ENCODE measurements at regions not wholly inside any gene's neighbourhood (a gene's known extent, or its start where the extent isn't known, plus 50 kb on each side); places are given as distances from the start of the nearest gene placed in this dataset.

DNA sequence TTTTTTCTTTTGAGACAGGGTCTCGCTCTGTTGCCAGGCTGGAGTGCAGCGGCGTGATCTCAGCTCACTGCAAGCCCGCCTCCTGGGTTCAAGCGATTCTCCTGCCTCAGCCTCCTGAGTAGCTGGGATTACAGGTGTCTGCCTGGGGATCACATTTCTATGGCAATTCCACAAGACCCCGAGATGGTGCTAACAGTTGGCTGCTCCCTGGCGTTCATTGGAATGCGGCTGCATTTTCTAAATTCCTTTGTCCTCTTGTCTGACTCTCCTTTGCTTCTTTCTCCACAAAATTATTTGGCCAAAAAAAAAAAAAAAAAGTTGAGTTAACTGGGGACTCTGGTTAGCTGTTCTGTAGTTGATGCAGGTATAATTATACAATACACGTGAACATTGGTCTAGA is 176.4 kb downstream of the ETS2 start:
- Histone ChIP-seq H2AFZ (ENCODE audit: low read depth, low read length) (no peak overlapping the region), H3K27ac (ENCODE audit: insufficient read depth, low read depth, low read length) (no peak overlapping the region), H3K4me2 (ENCODE audit: insufficient read depth, low read length) (no peak overlapping the region), H3K9me1 (replicated peaks; ENCODE audit: control insufficient read depth, extremely low read depth, insufficient read depth, low read length) (no peaks in the 10 kb centered on the region), H3K79me2 (ENCODE audit: control insufficient read depth, insufficient read depth, low read length) (no peaks in the 10 kb centered on the region), H3K9ac (replicated peaks; ENCODE audit: extremely low read depth, insufficient read depth, low read length) (no peak overlapping the region), H4K20me1 (replicated peaks; ENCODE audit: control insufficient read depth, extremely low read depth, insufficient read depth, low read length) (no peaks in the 10 kb centered on the region), H3K36me3 (ENCODE audit: control insufficient read depth in 2 of 2, extremely low read depth in 1 of 2, insufficient read depth in 2 of 2, low read length in 2 of 2) (no peaks in the 10 kb centered on the region), H3K27me3 (ENCODE audit: control insufficient read depth in 2 of 2, insufficient read depth in 2 of 2, low read length in 2 of 2) (no peaks in the 10 kb centered on the region), H3K9me3 (replicated peaks; ENCODE audit: control insufficient read depth, insufficient read depth, low read length) (no peaks in the 10 kb centered on the region), H3K4me1 (ENCODE audit: control insufficient read depth, extremely low read depth, insufficient read depth, low read length) (peaks cover 6% of the 10 kb centered on the region), H3K4me3 (replicated peaks in 1 of 3; ENCODE audit: insufficient read depth in 1 of 3, low read depth in 1 of 3, low read length in 3 of 3) (no peak overlapping the region)
- no peak for DNase-seq (ENCODE audit: low read depth, low spot score)
- POLR2A ChIA-PET, result interaction anchor here (0.7 kb wide), 2 partner anchors 12 to 22 kb away, joined by 3 to 4 read pairs; no protein-coding TSS in a partner anchor
- dilution Hi-C loops (cut with MboI; ENCODE audit: extremely low pct_ligation_motif_present, low sequenced_read_pairs), result no loop called here
- BruUV-seq (replicated peaks), result no TSS peak
- TF ChIP-seq POLR2A (IDR thresholded peaks at IDR 0.05; ENCODE audit: low read depth, low read length) (no peak), POLR2AphosphoS5 (IDR thresholded peaks at IDR 0.05; ENCODE audit: insufficient read depth, low read depth, low read length) (no peak), FOS (IDR thresholded peaks at IDR 0.05; ENCODE audit: borderline replicate concordance, insufficient read depth, low read length) (no peak)
- TF ChIP-seq, protein P1, sequence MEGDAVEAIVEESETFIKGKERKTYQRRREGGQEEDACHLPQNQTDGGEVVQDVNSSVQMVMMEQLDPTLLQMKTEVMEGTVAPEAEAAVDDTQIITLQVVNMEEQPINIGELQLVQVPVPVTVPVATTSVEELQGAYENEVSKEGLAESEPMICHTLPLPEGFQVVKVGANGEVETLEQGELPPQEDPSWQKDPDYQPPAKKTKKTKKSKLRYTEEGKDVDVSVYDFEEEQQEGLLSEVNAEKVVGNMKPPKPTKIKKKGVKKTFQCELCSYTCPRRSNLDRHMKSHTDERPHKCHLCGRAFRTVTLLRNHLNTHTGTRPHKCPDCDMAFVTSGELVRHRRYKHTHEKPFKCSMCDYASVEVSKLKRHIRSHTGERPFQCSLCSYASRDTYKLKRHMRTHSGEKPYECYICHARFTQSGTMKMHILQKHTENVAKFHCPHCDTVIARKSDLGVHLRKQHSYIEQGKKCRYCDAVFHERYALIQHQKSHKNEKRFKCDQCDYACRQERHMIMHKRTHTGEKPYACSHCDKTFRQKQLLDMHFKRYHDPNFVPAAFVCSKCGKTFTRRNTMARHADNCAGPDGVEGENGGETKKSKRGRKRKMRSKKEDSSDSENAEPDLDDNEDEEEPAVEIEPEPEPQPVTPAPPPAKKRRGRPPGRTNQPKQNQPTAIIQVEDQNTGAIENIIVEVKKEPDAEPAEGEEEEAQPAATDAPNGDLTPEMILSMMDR (IDR thresholded peaks at IDR 0.05; ENCODE audit: extremely low read depth in 1 of 2, insufficient read depth in 1 of 2, low read depth in 1 of 2, low read length in 2 of 2), result no peak
- CTCF ChIA-PET, result interaction anchor here (1.0 kb wide), 2 partner anchors 15 to 17 kb away, joined by 3 read pairs; no protein-coding TSS in a partner anchor
- intact Hi-C loops (cut with micrococcal nuclease), result no loop called here
- no peak for FAIRE-seq

DNA sequence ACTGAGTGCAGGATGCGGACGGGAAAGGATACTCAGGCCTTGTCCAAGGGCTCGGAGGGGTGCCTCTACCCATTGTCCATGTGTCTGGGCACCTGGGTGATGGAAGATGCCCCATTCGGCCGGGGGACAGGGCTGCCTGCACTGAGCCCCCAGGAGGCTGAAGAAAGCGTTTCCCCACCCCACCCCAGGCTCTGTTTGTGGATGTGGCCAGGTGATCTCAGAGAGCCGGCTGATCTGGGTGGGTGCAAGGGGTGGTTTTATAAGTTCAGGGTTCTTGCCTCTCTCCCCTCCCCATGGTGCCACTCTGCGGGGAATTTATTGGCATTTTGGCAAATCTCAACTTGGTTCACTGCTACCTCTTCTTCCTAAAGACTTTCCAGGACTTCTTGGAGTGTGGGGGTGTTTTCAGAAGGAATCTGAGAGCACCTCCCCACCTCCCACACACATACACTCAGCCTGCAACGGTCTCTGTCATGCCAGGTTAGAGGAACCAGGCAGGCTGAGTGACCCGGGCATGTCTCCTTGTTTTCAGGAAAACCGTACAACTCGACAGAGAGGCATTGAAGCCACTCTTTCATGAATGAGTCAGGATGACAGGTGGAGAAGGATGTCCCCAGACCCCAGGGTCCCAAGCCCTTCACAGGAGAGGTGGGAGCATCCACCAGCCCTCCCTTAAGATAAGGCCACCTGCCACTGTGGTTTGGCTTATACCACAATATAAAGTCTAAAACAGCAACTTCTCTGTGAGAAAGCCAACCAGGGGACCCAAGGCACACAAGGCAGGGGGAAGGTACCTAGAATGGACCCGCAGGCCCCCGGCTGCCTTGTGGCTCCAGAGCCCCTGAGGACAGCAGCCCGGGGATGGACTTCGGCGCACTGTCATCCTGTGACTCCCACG is 174.9 kb downstream of the ETS2 start:
- CTCF ChIA-PET, result interaction anchor here (1.1 kb wide), 1 partner anchor 13 kb away, joined by 4 read pairs; no protein-coding TSS in a partner anchor
- no peaks in the 10 kb centered on the region for H3K9me3 ChIP-seq (replicated peaks; ENCODE audit: control insufficient read depth, insufficient read depth, low read length)
- POLR2A ChIA-PET, result no interaction called here

More for the DNA sequence above, 174.9 kb downstream of the ETS2 start:
- no peak overlapping the region for H3K9ac ChIP-seq (replicated peaks; ENCODE audit: extremely low read depth, insufficient read depth, low read length)
- no peak overlapping the region for H3K27ac ChIP-seq (ENCODE audit: insufficient read depth, low read depth, low read length)
- no peak for FAIRE-seq
- no peaks in the 10 kb centered on the region for H4K20me1 ChIP-seq (replicated peaks; ENCODE audit: control insufficient read depth, extremely low read depth, insufficient read depth, low read length)
- TF ChIP-seq EZH2 (IDR thresholded peaks at IDR 0.05; ENCODE audit: borderline replicate concordance, low read depth, low read length, severe bottlenecking), result no peak
- TF ChIP-seq, protein P1 (IDR thresholded peaks at IDR 0.05; ENCODE audit: extremely low read depth in 1 of 2, insufficient read depth in 1 of 2, low read depth in 1 of 2, low read length in 2 of 2), result no peak
- no peak for TF ChIP-seq FOS (IDR thresholded peaks at IDR 0.05; ENCODE audit: borderline replicate concordance, insufficient read depth, low read length)
- no peak for TF ChIP-seq POLR2AphosphoS5 (IDR thresholded peaks at IDR 0.05; ENCODE audit: insufficient read depth, low read depth, low read length)
- TF ChIP-seq POLR2A (IDR thresholded peaks at IDR 0.05; ENCODE audit: low read depth, low read length), result no peak
- TF ChIP-seq MYC (IDR thresholded peaks at IDR 0.05; ENCODE audit: low read depth, low read length), result no peak
- TF ChIP-seq, protein P2, sequence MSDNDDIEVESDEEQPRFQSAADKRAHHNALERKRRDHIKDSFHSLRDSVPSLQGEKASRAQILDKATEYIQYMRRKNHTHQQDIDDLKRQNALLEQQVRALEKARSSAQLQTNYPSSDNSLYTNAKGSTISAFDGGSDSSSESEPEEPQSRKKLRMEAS (IDR thresholded peaks at IDR 0.05; ENCODE audit: insufficient read depth, insufficient read length), result no peak
- TF ChIP-seq GATA2 (IDR thresholded peaks at IDR 0.05; ENCODE audit: insufficient read depth, insufficient read length, low read depth, low read length), result no peak
- TF ChIP-seq JUN (IDR thresholded peaks at IDR 0.05; ENCODE audit: borderline replicate concordance, insufficient read depth, insufficient read length, low read depth), result no peak
- dilution Hi-C loops (cut with MboI; ENCODE audit: extremely low pct_ligation_motif_present, low sequenced_read_pairs), result no loop called here
- DNase-seq (ENCODE audit: low read depth, low spot score), result no peak
- no peak overlapping the region for H2AFZ ChIP-seq (ENCODE audit: low read depth, low read length)
- intact Hi-C loops (cut with micrococcal nuclease), result no loop called here
- H3K36me3 ChIP-seq (ENCODE audit: control insufficient read depth in 2 of 2, extremely low read depth in 1 of 2, insufficient read depth in 2 of 2, low read length in 2 of 2), result no peaks in the 10 kb centered on the region
- H3K27me3 ChIP-seq (ENCODE audit: control insufficient read depth in 2 of 2, insufficient read depth in 2 of 2, low read length in 2 of 2), result no peaks in the 10 kb centered on the region
- no peaks in the 10 kb centered on the region for H3K79me2 ChIP-seq (ENCODE audit: control insufficient read depth, insufficient read depth, low read length)
- H3K4me2 ChIP-seq (ENCODE audit: insufficient read depth, low read length), result no peak overlapping the region
- BruUV-seq (replicated peaks), result no TSS peak
- no peak overlapping the region for H3K4me3 ChIP-seq (replicated peaks in 1 of 3; ENCODE audit: insufficient read depth in 1 of 3, low read depth in 1 of 3, low read length in 3 of 3)
- peaks cover 6% of the 10 kb centered on the region for H3K4me1 ChIP-seq (ENCODE audit: control insufficient read depth, extremely low read depth, insufficient read depth, low read length)
- no peaks in the 10 kb centered on the region for H3K9me1 ChIP-seq (replicated peaks; ENCODE audit: control insufficient read depth, extremely low read depth, insufficient read depth, low read length)

All from endothelial cell of umbilical vein (primary cell).